ENCODE measurements at regions not wholly inside any gene's neighbourhood (a gene's known extent, or its start where the extent isn't known, plus 50 kb on each side); places are given as distances from the start of the nearest gene placed in this dataset.

GRCh38 chr7:53302496-53303246 is 267.2 kb downstream of the POM121L12 start:
- intact Hi-C loops (cut with micrococcal nuclease; ENCODE audit: unreplicated experiment), result no loop called here
- BruUV-seq (replicated peaks), result no TSS peak
- H3K36me3 Mint-ChIP-seq (ENCODE audit: insufficient read depth, unreplicated experiment), result no peaks in the 10 kb centered on the region
- no peaks in the 10 kb centered on the region for H3K36me3 ChIP-seq (ENCODE audit: control insufficient read depth, insufficient read depth, low read length)
- no peaks in the 10 kb centered on the region for H3K9me3 ChIP-seq
- no peak for TF ChIP-seq CTCF (IDR thresholded peaks at IDR 0.05; ENCODE audit: insufficient read depth in 1 of 2, low read depth in 1 of 2, low read length in 1 of 2, severe bottlenecking in 1 of 2, unreplicated experiment in 1 of 2)
- no peak overlapping the region for H3K4me3 ChIP-seq (ENCODE audit: low read depth, low read length)
- no peak for DNase-seq
- H3K4me1 Mint-ChIP-seq (ENCODE audit: low read depth, unreplicated experiment), result peaks cover 7% of the 10 kb centered on the region
- no peak overlapping the region for H3K27ac Mint-ChIP-seq (ENCODE audit: unreplicated experiment)
- no peaks in the 10 kb centered on the region for H3K4me1 ChIP-seq
- no peaks in the 10 kb centered on the region for H3K27me3 Mint-ChIP-seq (ENCODE audit: insufficient read depth, unreplicated experiment)
- H3K27me3 ChIP-seq (replicated peaks; ENCODE audit: control insufficient read depth, insufficient read depth, low read length), result no peaks in the 10 kb centered on the region
- CTCF ChIA-PET, result no interaction called here
- peaks cover 19% of the 10 kb centered on the region for H3K9me3 Mint-ChIP-seq (ENCODE audit: unreplicated experiment)
- no peak overlapping the region for H3K4me3 Mint-ChIP-seq (ENCODE audit: unreplicated experiment)
- POLR2A ChIA-PET, result no interaction called here

GRCh38 chr7:53303781-53304180 is 268.3 kb downstream of the POM121L12 start:
- intact Hi-C loops (cut with micrococcal nuclease; ENCODE audit: unreplicated experiment), result no loop called here
- POLR2A ChIA-PET, result no interaction called here
- no TSS peak for BruUV-seq (replicated peaks)
- CTCF ChIA-PET, result no interaction called here
- peaks cover 7% of the 10 kb centered on the region for H3K4me1 Mint-ChIP-seq (ENCODE audit: low read depth, unreplicated experiment)
- no peak for DNase-seq
- H3K36me3 ChIP-seq (ENCODE audit: control insufficient read depth, insufficient read depth, low read length), result no peaks in the 10 kb centered on the region
- no peaks in the 10 kb centered on the region for H3K36me3 Mint-ChIP-seq (ENCODE audit: insufficient read depth, unreplicated experiment)
- H3K9me3 Mint-ChIP-seq (ENCODE audit: unreplicated experiment), result peaks cover 19% of the 10 kb centered on the region
- TF ChIP-seq CTCF (IDR thresholded peaks at IDR 0.05; ENCODE audit: insufficient read depth in 1 of 2, low read depth in 1 of 2, low read length in 1 of 2, severe bottlenecking in 1 of 2, unreplicated experiment in 1 of 2), result no peak
- H3K27ac Mint-ChIP-seq (ENCODE audit: unreplicated experiment), result no peak overlapping the region
- no peaks in the 10 kb centered on the region for H3K27me3 Mint-ChIP-seq (ENCODE audit: insufficient read depth, unreplicated experiment)
- no peaks in the 10 kb centered on the region for H3K9me3 ChIP-seq
- H3K4me3 ChIP-seq (ENCODE audit: low read depth, low read length), result no peak overlapping the region
- H3K27me3 ChIP-seq (replicated peaks; ENCODE audit: control insufficient read depth, insufficient read depth, low read length), result no peaks in the 10 kb centered on the region
- no peaks in the 10 kb centered on the region for H3K4me1 ChIP-seq
- H3K4me3 Mint-ChIP-seq (ENCODE audit: unreplicated experiment), result no peak overlapping the region

- intact Hi-C loops (cut with micrococcal nuclease; ENCODE audit: unreplicated experiment), result no loop called here
- ChIA-PET POLR2A (no interaction called here), CTCF (interaction anchor here (0.6 kb wide), 1 partner anchor 98 kb away, joined by 5 read pairs; no protein-coding TSS in a partner anchor)
- no peak overlapping the region for H3K27ac Mint-ChIP-seq (ENCODE audit: unreplicated experiment)
- H3K36me3 Mint-ChIP-seq (ENCODE audit: insufficient read depth, unreplicated experiment), result no peaks in the 10 kb centered on the region
- Histone ChIP-seq H3K27me3 (replicated peaks; ENCODE audit: control insufficient read depth, insufficient read depth, low read length) (no peaks in the 10 kb centered on the region), H3K4me3 (ENCODE audit: low read depth, low read length) (no peak overlapping the region), H3K4me1 (no peaks in the 10 kb centered on the region), H3K9me3 (no peaks in the 10 kb centered on the region; the same call in 1 of the 2 replicates), H3K36me3 (ENCODE audit: control insufficient read depth, insufficient read depth, low read length) (no peaks in the 10 kb centered on the region)
- no peak for TF ChIP-seq CTCF (IDR thresholded peaks at IDR 0.05; ENCODE audit: insufficient read depth in 1 of 2, low read depth in 1 of 2, low read length in 1 of 2, severe bottlenecking in 1 of 2, unreplicated experiment in 1 of 2)
- no peak overlapping the region for H3K4me3 Mint-ChIP-seq (ENCODE audit: unreplicated experiment)
- no TSS peak for BruUV-seq (replicated peaks)
- no peak for DNase-seq
- no peaks in the 10 kb centered on the region for H3K27me3 Mint-ChIP-seq (ENCODE audit: insufficient read depth, unreplicated experiment)
- peaks cover 19% of the 10 kb centered on the region for H3K9me3 Mint-ChIP-seq (ENCODE audit: unreplicated experiment)
- peaks cover 7% of the 10 kb centered on the region for H3K4me1 Mint-ChIP-seq (ENCODE audit: low read depth, unreplicated experiment)
These were observed 271.4 kb downstream of the POM121L12 start for GRCh38 chr7:53306846-53307245.

Data from Caco-2 (cell line).